NCI-H82 treated with DMSO at 0.1 percent for 48 hours (cell line): ENCODE measurements at regions not wholly inside any gene's neighbourhood (a gene's known extent, or its start where the extent isn't known, plus 50 kb on each side); places are given as distances from the start of the nearest gene placed in this dataset.
"Not testable (repeated sequence)": the region's sequence is repeated elsewhere in the genome, so short reads cannot be mapped to it uniquely, and the experiment has no call there.

Source experiments
- DNase-seq: peaks from one replicate; lab custom pipeline; 2025; ENCODE audit not compliant: unreplicated experiment; lab: John Stamatoyannopoulos, UW

GRCh38 chr9:106203815-106204516 is 509.6 kb downstream of the TMEM38B start:
- DNase-seq = not testable (repeated sequence)

GRCh38 chr9:106207298-106207697 is 513.0 kb downstream of the TMEM38B start:
- DNase-seq = no peak

- no peak for DNase-seq
Observed at GRCh38 chr9:106218427-106218826, 524.1 kb downstream of the TMEM38B start.

GRCh38 chr9:106218854-106219253 is 524.5 kb downstream of the TMEM38B start:
- DNase-seq = no peak

GRCh38 chr9:106220415-106220814 is 526.1 kb downstream of the TMEM38B start:
- DNase-seq = no peak

DNA sequence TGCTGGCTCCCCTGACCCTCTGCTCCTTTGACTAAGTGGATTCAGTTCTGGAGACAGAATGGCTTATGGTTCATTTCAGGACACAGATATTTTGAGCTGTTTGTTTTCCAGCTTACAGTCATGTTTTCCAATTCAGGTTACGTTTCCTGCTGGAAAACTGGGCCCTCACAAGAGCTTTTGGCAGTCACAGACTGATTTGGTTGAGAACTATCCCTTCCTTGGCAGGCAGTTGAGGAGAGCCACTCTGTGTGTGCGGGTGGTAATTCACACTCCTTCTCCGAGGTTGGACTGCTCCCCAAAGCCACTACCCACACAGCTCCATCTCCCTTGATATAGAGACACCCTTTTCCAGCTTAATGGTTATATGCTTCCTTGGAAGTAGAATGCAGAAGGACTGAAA is 534.5 kb downstream of the TMEM38B start:
- DNase-seq = no peak

DNA sequence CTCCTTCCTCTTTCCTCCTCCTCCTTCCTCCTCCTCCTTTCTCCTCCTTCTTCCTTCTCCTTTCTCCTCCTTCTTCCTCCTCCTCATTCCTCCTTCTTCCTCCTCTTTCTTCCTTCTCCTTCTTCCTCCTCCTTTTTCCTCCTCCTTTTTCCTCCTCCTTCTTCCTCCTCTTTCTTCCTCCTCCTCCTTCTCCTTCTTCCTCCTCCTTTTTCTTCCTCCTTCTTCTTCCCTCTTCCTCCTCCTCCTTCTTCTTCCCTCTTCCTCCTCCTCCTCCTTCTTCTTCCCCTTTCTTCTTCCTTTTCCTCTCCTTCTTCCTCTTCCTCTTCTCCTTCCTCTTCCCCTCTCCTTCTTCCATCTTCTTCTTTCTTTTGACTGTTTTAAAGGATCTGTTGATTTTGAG is 538.8 kb downstream of the TMEM38B start:
- DNase-seq = no peak

DNA sequence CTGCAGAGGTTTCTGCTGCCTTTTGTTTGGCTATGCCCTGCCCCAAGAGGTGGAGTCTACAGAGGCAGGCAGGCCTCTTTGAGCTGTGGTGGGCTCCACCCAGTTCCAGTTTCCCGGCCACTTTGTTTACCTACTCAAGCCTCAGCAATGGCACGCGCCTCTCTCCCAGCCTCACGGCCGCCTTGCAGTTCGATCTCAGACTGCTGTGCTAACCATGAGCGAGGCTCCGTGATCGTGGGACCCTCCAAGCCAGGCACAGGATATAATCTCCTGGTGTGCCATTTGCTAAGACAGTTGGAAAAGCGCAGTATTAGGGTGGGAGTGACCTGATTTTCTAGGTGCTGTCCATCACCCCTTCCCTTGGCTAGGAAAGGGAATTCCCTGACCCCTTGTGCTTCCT is 566.6 kb downstream of the TMEM38B start:
- DNase-seq = not testable (repeated sequence)

DNA sequence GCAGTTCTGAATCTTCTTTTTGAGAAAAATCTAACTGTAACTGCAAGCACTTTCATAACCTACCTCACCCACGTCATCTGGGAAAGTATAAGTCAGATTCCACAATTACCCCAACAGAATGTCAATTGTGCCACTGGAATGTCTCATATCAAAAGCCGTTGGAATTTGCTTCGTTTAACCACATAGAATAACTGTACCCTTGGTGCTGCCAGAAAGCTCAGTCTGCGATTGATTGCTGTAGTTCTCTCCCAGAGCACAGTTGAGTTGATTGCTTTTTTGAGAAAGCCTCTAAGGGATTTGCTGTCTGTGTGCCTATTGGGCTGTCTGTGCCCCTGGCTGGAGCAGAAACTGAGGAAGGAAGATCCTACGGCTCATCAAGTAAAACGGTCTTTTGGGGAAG is 583.6 kb downstream of the TMEM38B start:
- no peak for DNase-seq

DNA sequence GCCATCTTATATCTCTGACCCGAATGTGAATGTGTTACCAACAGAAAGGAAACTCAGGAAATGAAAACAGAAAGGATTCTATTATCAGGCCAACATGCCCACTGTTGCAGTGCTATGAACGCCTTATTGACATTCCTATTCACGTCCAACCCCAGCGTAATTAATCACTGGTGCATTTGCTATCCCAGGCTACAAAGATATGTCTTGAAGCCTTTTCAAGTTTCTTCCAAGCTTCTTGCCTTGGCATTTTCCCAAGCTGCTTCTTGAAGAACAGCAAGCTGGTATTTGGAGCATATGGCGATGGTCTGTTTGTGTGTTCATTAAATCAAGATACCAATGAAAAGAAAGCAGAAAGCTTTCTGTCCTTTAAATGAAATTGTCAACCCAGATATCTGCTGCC is 579.2 kb upstream of the ZNF462 start:
- DNase-seq = no peak

GRCh38 chr9:106284296-106284695 is 578.7 kb upstream of the ZNF462 start:
- DNase-seq = peak; percentile 30

DNA sequence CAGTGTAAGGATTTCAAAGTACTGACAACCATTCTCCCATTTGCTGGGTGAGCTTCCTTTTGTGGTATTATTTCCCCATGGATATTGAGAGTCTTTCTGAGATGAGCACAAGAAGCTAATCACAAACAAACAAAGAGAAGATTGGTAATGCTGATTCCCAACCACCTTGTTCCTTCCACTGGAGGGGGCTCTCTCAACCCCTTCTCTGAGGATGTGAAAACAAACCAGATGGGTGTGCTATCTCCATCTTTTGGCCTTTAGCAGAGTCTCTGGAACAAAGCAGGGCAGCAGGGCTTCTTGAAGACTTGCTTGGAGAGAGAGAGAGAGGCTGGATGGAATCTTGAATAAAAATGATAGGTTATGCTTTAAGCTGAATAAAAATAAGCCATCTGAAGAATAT is 576.7 kb upstream of the ZNF462 start:
- DNase-seq = peak; percentile 70

DNA sequence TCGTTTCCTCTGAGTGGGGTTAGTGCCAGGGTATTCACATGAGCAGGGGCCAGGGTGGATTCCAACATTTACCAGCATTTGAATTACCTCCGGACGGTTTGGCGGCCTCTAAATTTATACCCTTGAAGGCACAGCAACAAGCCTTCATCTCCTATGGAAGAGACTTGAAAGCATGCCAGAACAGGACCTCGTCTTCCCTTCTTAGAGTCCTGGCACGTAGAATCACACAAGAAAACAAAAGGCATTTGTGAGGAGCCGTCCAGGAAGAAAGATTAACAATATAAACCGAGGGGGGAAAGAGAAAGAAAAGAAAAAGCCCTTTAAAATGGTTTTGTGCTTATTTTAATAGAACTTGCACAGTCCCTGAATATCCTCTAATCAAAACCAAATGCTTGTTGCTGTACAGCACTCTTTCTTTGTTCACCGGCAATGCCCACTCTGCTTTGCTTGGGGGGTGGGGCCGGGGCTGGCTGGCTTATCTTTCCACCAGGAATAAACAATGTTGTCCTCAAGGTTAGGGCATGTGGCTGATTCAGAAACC is 575.8 kb upstream of the ZNF462 start:
- DNase-seq = peak; percentile 77

GRCh38 chr9:106287731-106288130 is 575.2 kb upstream of the ZNF462 start:
- peak; percentile 77 for DNase-seq

DNA sequence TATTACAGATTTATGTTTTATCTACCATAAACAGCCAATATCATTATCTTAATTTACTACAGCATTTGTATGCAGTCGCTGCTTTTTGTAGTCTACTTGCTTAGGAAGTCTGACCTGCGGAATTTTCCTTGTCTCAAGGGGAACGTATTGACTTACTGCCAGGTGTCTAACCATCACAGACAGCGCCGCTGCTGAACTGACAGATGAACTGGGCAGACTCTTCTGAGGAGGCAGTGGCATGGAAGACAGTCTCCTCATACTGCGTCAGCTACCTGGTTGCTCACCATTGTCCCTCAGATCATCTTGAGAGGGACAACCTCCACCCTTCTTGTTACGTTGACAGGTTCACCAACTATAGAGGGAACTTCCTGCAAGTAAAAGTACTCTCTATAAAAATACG is 574.3 kb upstream of the ZNF462 start:
- DNase-seq = no peak

- DNase-seq = no peak
Observed at GRCh38 chr9:106291786-106292185, 571.2 kb upstream of the ZNF462 start.

GRCh38 chr9:106296426-106296825 is 566.5 kb upstream of the ZNF462 start:
- no peak for DNase-seq

DNA sequence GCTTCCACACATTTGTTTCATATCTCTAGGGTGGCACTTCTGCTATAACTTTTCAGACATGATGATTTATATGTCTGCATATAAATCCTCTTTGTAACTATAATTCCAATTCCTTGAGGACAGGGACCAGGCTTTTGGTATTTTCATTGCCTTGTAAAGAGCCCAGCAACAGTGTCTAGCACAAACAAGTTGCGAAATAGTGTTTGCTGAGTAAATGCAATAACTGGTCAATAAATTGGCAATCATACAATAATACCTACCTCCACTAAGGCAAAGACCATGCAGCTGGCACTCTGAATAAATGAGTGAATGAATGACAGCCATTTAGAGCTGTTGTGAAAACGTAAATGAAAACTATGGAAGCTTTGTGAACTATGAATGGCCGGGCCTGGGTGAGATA is 564.0 kb upstream of the ZNF462 start:
- no peak for DNase-seq

- DNase-seq = no peak
Observed at GRCh38 chr9:106304401-106304920, 558.5 kb upstream of the ZNF462 start.

DNA sequence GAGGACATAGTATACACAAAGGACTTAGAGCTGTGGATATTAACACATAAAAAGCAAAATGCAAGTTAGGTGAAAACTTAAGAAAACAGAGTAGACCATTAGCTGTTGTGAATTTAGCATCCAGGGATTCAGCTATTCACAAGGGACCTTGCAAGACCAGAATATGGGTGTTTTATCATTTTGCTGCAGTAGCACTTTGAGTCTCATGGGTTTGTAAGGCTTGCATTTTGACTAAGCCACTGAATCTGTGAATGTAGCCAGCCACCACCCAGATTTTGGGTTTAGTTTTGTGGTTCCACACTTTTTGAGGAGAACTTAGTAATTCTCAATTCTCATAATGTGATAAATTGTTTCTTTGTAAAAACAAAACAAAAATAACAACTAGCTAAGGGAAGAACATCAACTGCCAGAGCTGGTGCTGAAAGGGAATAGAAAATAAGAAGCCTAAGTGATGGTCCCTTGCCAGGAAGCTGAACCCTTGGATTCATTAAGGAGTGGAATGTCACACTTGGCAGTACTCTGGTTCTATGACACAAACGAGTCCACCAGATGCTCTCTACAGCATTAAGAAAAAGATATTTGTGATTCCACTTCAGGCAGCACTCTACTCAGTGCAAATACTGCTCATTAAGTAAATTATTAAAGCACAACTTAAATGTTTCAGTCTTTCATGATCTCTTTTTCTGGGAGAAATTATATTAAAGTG is 557.4 kb upstream of the ZNF462 start:
- DNase-seq = no peak

- no peak for DNase-seq
Observed at GRCh38 chr9:106307670-106308069, 555.3 kb upstream of the ZNF462 start.

DNA sequence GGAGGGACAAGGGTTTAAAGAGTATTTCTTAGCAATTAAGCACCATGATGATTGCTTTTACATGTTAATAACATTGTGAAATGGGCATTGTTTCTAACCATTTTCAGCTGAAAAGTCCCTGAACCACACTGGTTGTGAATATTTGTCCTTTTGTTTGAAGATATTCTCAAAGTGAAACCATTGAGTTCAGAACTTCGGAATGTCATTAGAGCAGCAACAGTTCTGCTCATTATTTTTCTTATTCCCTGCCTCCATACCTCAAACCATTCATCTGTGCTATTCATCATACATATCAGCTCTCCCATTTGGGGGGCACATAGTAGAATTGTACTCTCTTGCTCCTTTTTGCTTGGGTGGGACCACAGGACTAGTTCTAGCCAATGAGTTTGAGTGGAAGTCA is 553.0 kb upstream of the ZNF462 start:
- DNase-seq = no peak
